H7 (cell line): ENCODE measurements at regions not wholly inside any gene's neighbourhood (a gene's known extent, or its start where the extent isn't known, plus 50 kb on each side); places are given as distances from the start of the nearest gene placed in this dataset.

ENCODE experiments used
- DNase-seq: peaks from one replicate; pipeline ENCODE4 v3.0.0; 2012
- H3K27me3 ChIP-seq: 2 replicates; pipeline ENCODE4 v1.6.0; 2011; ENCODE audit warnings: mild to moderate bottlenecking, low read length; ENCODE audit not compliant: control insufficient read depth, insufficient read depth
- H3K36me3 ChIP-seq: replicated peaks from 2 replicates; pipeline ENCODE4 v1.5.1; 2011; ENCODE audit warnings: low read length; ENCODE audit not compliant: control insufficient read depth, insufficient read depth
- H3K4me3 ChIP-seq: 2 replicates; pipeline ENCODE4 v1.5.1; 2011; ENCODE audit warnings: low read depth, mild to moderate bottlenecking, control low read depth, low read length, moderate library complexity; ENCODE audit not compliant: insufficient read depth

GRCh38 chr10:4024516-4025245, 239.7 kb upstream of the KLF6 start:
- Histone ChIP-seq H3K36me3 (no peaks in the 10 kb centered on the region), H3K27me3 (no peaks in the 10 kb centered on the region), H3K4me3 (no peak overlapping the region)
- no peak for DNase-seq

- no peak for DNase-seq
- Histone ChIP-seq H3K27me3 (no peaks in the 10 kb centered on the region), H3K36me3 (no peaks in the 10 kb centered on the region), H3K4me3 (no peak overlapping the region)
Observed at GRCh38 chr10:4024027-4024426, 239.0 kb upstream of the KLF6 start.

- H3K27me3 ChIP-seq: no peaks in the 10 kb centered on the region
- no peak for DNase-seq
- H3K4me3 ChIP-seq: no peak overlapping the region
- H3K36me3 ChIP-seq: no peaks in the 10 kb centered on the region
Observed at GRCh38 chr10:4022473-4022872, 237.5 kb upstream of the KLF6 start.

- Histone ChIP-seq H3K4me3 (no peak overlapping the region), H3K27me3 (no peaks in the 10 kb centered on the region), H3K36me3 (no peaks in the 10 kb centered on the region)
- DNase-seq: no peak
Observed at GRCh38 chr10:4020631-4021030, 235.6 kb upstream of the KLF6 start.

DNA sequence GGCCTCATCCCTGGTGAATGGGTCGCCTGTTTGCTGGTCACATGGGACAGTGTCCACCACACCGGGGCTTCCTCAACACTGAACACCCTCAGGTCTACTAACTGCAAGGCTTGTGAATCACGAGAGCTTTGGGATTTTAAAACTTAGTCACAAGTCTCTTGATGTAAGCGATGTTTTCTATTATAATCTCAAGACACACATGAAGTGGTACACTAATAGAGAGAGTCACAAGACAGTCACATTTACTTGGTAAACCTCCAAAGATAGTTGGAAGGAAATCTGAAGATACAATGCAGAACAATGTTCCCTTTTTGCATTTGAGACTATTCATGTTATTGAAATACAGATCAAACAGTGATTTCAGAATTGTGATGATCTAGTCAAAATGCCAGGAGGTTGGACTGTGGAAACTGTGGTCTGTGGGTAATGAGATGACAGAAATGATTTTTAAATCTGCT, 233.1 kb upstream of the KLF6 start:
- Histone ChIP-seq H3K36me3 (no peaks in the 10 kb centered on the region), H3K27me3 (no peaks in the 10 kb centered on the region), H3K4me3 (no peak overlapping the region)
- no peak for DNase-seq

- no peaks in the 10 kb centered on the region for H3K27me3 ChIP-seq
- no peaks in the 10 kb centered on the region for H3K36me3 ChIP-seq
- H3K4me3 ChIP-seq: no peak overlapping the region
- DNase-seq: no peak
Observed at GRCh38 chr10:4017336-4017735, 232.3 kb upstream of the KLF6 start.

DNA sequence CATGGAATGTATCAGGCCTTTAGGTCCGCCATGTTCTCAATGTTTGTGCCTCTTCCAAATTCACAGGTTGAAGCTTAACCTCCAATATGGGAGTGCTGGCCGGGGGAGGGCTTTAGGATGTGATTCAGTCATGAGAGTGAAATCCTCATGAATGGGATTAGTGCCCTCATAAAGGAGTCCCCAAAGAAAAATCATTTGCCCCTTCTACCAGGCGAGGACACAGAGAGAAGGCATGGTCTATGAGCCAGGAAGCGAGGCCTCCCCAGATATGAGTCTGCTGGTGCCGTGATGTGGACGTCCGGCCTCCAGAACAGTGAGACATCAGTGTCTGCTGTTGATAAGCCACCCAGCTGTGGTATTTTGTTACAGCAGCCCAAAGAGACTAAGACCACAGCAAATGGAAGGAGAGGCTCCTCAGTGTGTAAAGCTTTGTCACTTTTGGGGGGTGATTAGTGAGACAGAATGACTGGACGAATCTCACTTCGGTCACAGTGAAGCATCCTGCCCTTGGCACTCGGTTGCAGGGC, 231.3 kb upstream of the KLF6 start:
- Histone ChIP-seq H3K27me3 (no peaks in the 10 kb centered on the region), H3K4me3 (no peak overlapping the region), H3K36me3 (no peaks in the 10 kb centered on the region)
- DNase-seq: no peak

DNA sequence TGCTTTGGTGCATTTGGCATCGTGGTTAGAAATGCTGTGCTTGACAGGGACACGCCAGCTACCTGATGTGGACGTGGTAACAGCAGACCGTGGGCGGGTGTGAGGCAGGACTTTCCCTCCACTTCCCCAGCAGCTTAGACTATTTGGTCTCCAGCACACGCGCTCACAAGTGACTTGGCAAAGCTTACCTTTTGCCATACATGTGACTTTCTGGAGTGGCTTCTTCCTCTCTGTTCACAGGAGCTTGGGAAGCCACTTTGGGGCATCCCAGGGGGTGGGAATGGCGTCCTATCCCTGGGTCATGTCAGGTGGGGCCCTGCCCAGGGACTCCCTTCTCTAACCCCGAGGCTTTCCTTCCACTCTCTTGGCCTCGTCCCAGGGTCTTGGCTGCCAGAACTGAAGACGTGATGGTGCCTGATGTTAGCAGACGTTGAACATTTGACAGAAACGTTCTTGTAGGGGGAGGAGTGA, 228.7 kb upstream of the KLF6 start:
- Histone ChIP-seq H3K4me3 (no peak overlapping the region), H3K27me3 (no peaks in the 10 kb centered on the region), H3K36me3 (no peaks in the 10 kb centered on the region)
- no peak for DNase-seq

- no peaks in the 10 kb centered on the region for H3K27me3 ChIP-seq
- no peak overlapping the region for H3K4me3 ChIP-seq
- no peaks in the 10 kb centered on the region for H3K36me3 ChIP-seq
- DNase-seq: no peak
Observed at GRCh38 chr10:4012848-4013247, 227.8 kb upstream of the KLF6 start.

- no peaks in the 10 kb centered on the region for H3K36me3 ChIP-seq
- DNase-seq: peak; percentile 38
- H3K27me3 ChIP-seq: no peaks in the 10 kb centered on the region
- no peak overlapping the region for H3K4me3 ChIP-seq
Observed at GRCh38 chr10:4011136-4011812, 226.3 kb upstream of the KLF6 start.

- Histone ChIP-seq H3K27me3 (no peaks in the 10 kb centered on the region), H3K36me3 (no peaks in the 10 kb centered on the region), H3K4me3 (no peak overlapping the region)
- DNase-seq: no peak
Observed at GRCh38 chr10:4008676-4009382, 223.8 kb upstream of the KLF6 start.

DNA sequence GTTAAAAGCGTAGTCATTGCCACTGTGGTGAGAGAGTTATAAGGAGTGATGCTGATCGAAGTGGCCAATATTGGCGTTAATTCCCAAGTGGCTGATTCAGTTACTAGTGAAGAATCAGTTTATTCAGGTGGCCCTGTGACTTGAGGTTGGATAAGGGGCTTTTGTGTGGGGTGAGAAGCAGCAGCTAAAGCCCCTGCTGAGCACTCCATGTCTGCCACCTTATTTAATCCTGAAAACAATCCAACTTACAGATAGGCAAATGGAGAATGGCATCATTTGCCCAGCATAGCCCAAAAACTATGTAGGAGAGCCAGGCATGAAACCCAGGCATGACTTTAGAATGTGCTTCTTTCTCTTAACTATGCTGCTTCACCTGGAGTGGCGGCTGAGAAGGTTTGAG, 222.8 kb upstream of the KLF6 start:
- no peaks in the 10 kb centered on the region for H3K27me3 ChIP-seq
- H3K4me3 ChIP-seq: no peak overlapping the region
- no peak for DNase-seq
- H3K36me3 ChIP-seq: no peaks in the 10 kb centered on the region

- no peak overlapping the region for H3K4me3 ChIP-seq
- no peaks in the 10 kb centered on the region for H3K36me3 ChIP-seq
- H3K27me3 ChIP-seq: no peaks in the 10 kb centered on the region
- DNase-seq: no peak
Observed at GRCh38 chr10:4006858-4007257, 221.8 kb upstream of the KLF6 start.

DNA sequence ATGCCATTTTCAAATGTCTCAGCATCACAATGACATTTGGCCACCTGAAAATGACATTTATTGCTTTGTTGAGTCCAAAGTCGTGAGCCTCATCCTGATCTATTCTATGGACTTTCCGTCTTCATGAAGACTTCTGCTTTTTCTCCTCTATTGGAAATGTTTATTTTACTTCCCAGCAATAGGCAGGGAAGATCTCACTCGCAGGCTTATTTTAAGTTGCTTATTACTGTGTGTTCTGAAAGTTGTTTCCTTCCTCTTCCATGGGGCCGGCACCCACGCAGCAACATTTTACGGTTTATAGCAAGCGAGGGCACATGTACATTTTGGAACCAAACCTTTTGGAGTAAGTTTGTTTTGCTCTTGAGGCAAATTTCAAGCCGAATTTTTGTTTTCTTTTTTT, 221.0 kb upstream of the KLF6 start:
- no peak overlapping the region for H3K4me3 ChIP-seq
- H3K27me3 ChIP-seq: no peaks in the 10 kb centered on the region
- no peaks in the 10 kb centered on the region for H3K36me3 ChIP-seq
- DNase-seq: no peak

DNA sequence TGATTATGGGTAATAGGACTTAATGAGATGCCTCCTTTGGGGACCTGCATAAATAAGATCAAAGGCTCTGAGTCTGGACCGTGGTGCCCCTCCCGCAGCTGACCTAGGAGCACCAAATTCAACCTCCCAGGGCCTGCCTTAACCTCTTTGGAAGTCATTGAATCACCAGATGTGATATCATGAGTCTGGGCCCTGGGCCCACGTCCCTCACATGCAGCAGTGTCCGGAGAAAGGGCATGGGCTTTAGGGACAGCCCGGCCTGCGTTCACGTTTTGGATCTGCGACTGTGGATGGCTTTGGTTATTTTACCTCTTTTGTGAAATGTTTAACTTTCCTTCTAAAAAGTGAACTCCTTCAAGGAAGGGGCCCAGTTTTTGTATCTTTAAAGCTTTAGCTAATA, 220.0 kb upstream of the KLF6 start:
- DNase-seq: no peak
- Histone ChIP-seq H3K4me3 (no peak overlapping the region), H3K36me3 (no peaks in the 10 kb centered on the region), H3K27me3 (no peaks in the 10 kb centered on the region)
